Breast epithelium (tissue), 3 donors: ENCODE measurements at regions not wholly inside any gene's neighbourhood (a gene's known extent, or its start where the extent isn't known, plus 50 kb on each side); places are given as distances from the start of the nearest gene placed in this dataset.

Experiments
- CTCF ChIP-seq, 3 donors: fragments of 450-650 bp; IDR thresholded peaks; one replicate each; pipeline ENCODE4 v1.5.1; 2016 to 2017; ENCODE audit warnings: antibody characterized with exemption in 3 of 3, mild to moderate bottlenecking in 3 of 3, moderate library complexity in 3 of 3
- POLR2A ChIP-seq: fragments of 450-650 bp; IDR thresholded peaks from one replicate; pipeline ENCODE4 v1.6.1; 2016; ENCODE audit warnings: antibody characterized with exemption, mild to moderate bottlenecking, moderate library complexity

- TF ChIP-seq POLR2A (no peak), CTCF (IDR thresholded peaks at IDR 0.05) (no peak)
These were observed 638.8 kb upstream of the CFAP20DC start for GRCh38 chr3:59688636-59689035.
